IMR-90 (cell line): ENCODE measurements at regions not wholly inside any gene's neighbourhood (a gene's known extent, or its start where the extent isn't known, plus 50 kb on each side); places are given as distances from the start of the nearest gene placed in this dataset.

Experiments used
- ATAC-seq: fragments of 200-7000 bp; cut with Tn5 transposase; 2 replicates; pipeline ENCODE4 v1.9.1; 2020; ENCODE audit warnings: low read depth, mild to moderate bottlenecking, moderate library complexity
- BruUV-seq: library from RNA; stranded (reverse); fragments of 400-500 nt; replicated peaks from 2 replicates; lab custom pipeline; 2021; lab: Mats Ljungman, UMichigan
- CTCF ChIA-PET: fragments of 300-600 bp; formaldehyde crosslinking; extraction: SDS; loops from one replicate; lab custom pipeline; 2021; ENCODE audit warnings: antibody characterized with exemption; lab: Yijun Ruan, JAX
- POLR2A ChIA-PET: fragments of 300-600 bp; sonication (Branson Sonifier 250); formaldehyde crosslinking; loops from one replicate; lab custom pipeline; 2022; ENCODE audit warnings: antibody characterized with exemption; ENCODE audit not compliant: unreplicated experiment; lab: Charles Lee
- DNase-seq: peaks from one replicate; pipeline ENCODE4 v3.0.0; 2013
- H2AFZ ChIP-seq: replicated peaks from 2 replicates; pipeline ENCODE3; 2013; ENCODE audit warnings: low read length, mild to moderate bottlenecking; ENCODE audit not compliant: poor library complexity
- H2AK5ac ChIP-seq: 2 replicates; pipeline ENCODE4 v1.6.1; 2013; ENCODE audit warnings: low read depth, low read length, inconsistent platforms
- H2AK9ac ChIP-seq: replicated peaks from 2 replicates; pipeline ENCODE3; 2013; ENCODE audit warnings: mild to moderate bottlenecking, low read depth, low read length, moderate library complexity; ENCODE audit not compliant: poor library complexity
- H2BK120ac ChIP-seq: 2 replicates; pipeline ENCODE4 v1.6.1; 2013; ENCODE audit warnings: low read depth, low read length, inconsistent platforms
- H2BK15ac ChIP-seq: 3 replicates; pipeline ENCODE4 v1.6.1; 2013; ENCODE audit warnings: low read depth, low read length, inconsistent platforms
- H2BK20ac ChIP-seq: 2 replicates; pipeline ENCODE4 v1.6.1; 2013; ENCODE audit warnings: low read depth, mild to moderate bottlenecking, inconsistent platforms, low read length, moderate library complexity
- H2BK5ac ChIP-seq: 2 replicates; pipeline ENCODE4 v1.6.1; 2013; ENCODE audit warnings: mild to moderate bottlenecking, low read depth, low read length, inconsistent platforms; ENCODE audit not compliant: poor library complexity, severe bottlenecking
- H3K14ac ChIP-seq: replicated peaks from 2 replicates; pipeline ENCODE4 v1.6.1; 2013; ENCODE audit warnings: low read depth, low read length, inconsistent platforms
- H3K18ac ChIP-seq: 2 replicates; pipeline ENCODE4 v1.6.1; 2013; ENCODE audit warnings: low read depth, low read length, control low read depth
- H3K23ac ChIP-seq: 2 replicates; pipeline ENCODE4 v1.6.1; 2013; ENCODE audit warnings: low read depth, low read length, inconsistent platforms
- H3K27ac ChIP-seq: 2 replicates; pipeline ENCODE4 v1.5.1; 2013; ENCODE audit warnings: mild to moderate bottlenecking, control low read depth, low read length; ENCODE audit not compliant: insufficient read depth
- H3K27me3 ChIP-seq: 2 replicates; pipeline ENCODE4 v1.6.1; 2013; ENCODE audit warnings: low read length; ENCODE audit not compliant: control insufficient read depth, insufficient read depth
- H3K36me3 ChIP-seq: 2 replicates; pipeline ENCODE4 v1.6.1; 2013; ENCODE audit warnings: low read length, mixed read lengths; ENCODE audit not compliant: control insufficient read depth, insufficient read depth
- H3K4ac ChIP-seq: 2 replicates; pipeline ENCODE4 v1.6.1; 2013; ENCODE audit warnings: low read depth, low read length, inconsistent platforms
- H3K4me1 ChIP-seq: 2 replicates; pipeline ENCODE4 v1.6.1; 2013; ENCODE audit warnings: low read length, mixed read lengths; ENCODE audit not compliant: control insufficient read depth, insufficient read depth
- H3K4me2 ChIP-seq: 2 replicates; pipeline ENCODE4 v1.6.1; 2013; ENCODE audit warnings: low read depth, mild to moderate bottlenecking, control low read depth, low read length, moderate library complexity
- H3K4me3 ChIP-seq: 2 replicates; pipeline ENCODE4 v1.5.1; 2013; ENCODE audit warnings: low read depth, mild to moderate bottlenecking, control low read depth, low read length, moderate library complexity; ENCODE audit not compliant: insufficient read depth
- H3K56ac ChIP-seq: 2 replicates; pipeline ENCODE4 v1.6.1; 2013; ENCODE audit warnings: low read length, inconsistent platforms; ENCODE audit not compliant: insufficient read depth; ENCODE audit errors: extremely low read depth
- H3K79me1 ChIP-seq, 2 experiments: 2 replicates each; pipeline ENCODE4 v1.6.1; 2013; ENCODE audit warnings: low read length in 2 of 2, inconsistent platforms in 1 of 2, low read depth in 1 of 2
- H3K9ac ChIP-seq: 2 replicates; pipeline ENCODE4 v1.6.1; 2013; ENCODE audit warnings: low read depth, low read length, control low read depth
- H3K9me1 ChIP-seq: 2 replicates; pipeline ENCODE4 v1.6.1; 2013; ENCODE audit warnings: low read length, inconsistent platforms; ENCODE audit not compliant: insufficient read depth
- H3K9me3 ChIP-seq: 2 replicates; pipeline ENCODE4 v1.6.1; 2013; ENCODE audit warnings: low read length; ENCODE audit not compliant: control insufficient read depth, insufficient read depth
- H4K20me1 ChIP-seq: 2 replicates; pipeline ENCODE4 v1.6.1; 2013; ENCODE audit warnings: low read length, inconsistent platforms; ENCODE audit not compliant: insufficient read depth
- H4K5ac ChIP-seq: 2 replicates; pipeline ENCODE4 v1.6.1; 2013; ENCODE audit warnings: mild to moderate bottlenecking, low read depth, low read length, control low read depth
- H4K8ac ChIP-seq, 2 experiments: 2 replicates each; pipeline ENCODE4 v1.6.1; 2013; ENCODE audit warnings: low read depth in 2 of 2, low read length in 2 of 2, control low read depth in 1 of 2, inconsistent platforms in 1 of 2
- H4K91ac ChIP-seq: 2 replicates; pipeline ENCODE4 v1.6.1; 2013; ENCODE audit warnings: low read depth, low read length, inconsistent platforms; ENCODE audit not compliant: insufficient read depth
- BHLHE40 ChIP-seq: fragments of 150-350 bp; IDR thresholded peaks from 2 replicates; pipeline ENCODE4 v1.6.1; 2016; ENCODE audit warnings: mild to moderate bottlenecking, low read depth, low read length
- CEBPB ChIP-seq: IDR thresholded peaks from 2 replicates; pipeline ENCODE4 v1.6.1; 2012; ENCODE audit warnings: low read depth, low read length, improper control_type of control experiment
- CHD1 ChIP-seq: IDR thresholded peaks from 2 replicates; pipeline ENCODE4 v1.6.1; 2012; ENCODE audit warnings: low read depth, low read length, improper control_type of control experiment
- CTCF ChIP-seq: conservative IDR thresholded peaks from 2 replicates; pipeline ENCODE4 v1.5.1; 2012; ENCODE audit warnings: mild to moderate bottlenecking, low read depth, low read length, improper control_type of control experiment
- ELK1 ChIP-seq: fragments of 150-350 bp; IDR thresholded peaks from 2 replicates; pipeline ENCODE4 v1.6.1; 2016; ENCODE audit warnings: low read depth, mild to moderate bottlenecking, low read length, moderate library complexity, borderline replicate concordance
- FOS ChIP-seq: fragments of 150-350 bp; IDR thresholded peaks from 2 replicates; pipeline ENCODE4 v1.6.1; 2016; ENCODE audit warnings: low read depth, low read length
- MAZ ChIP-seq: IDR thresholded peaks from 2 replicates; pipeline ENCODE4 v1.6.1; 2012; ENCODE audit warnings: low read depth, mild to moderate bottlenecking, low read length, improper control_type of control experiment, moderate library complexity, borderline replicate concordance
- MXI1 ChIP-seq: IDR thresholded peaks from 2 replicates; pipeline ENCODE4 v1.6.1; 2012; ENCODE audit warnings: low read depth, mild to moderate bottlenecking, low read length, moderate library complexity, borderline replicate concordance
- NFE2L2 ChIP-seq: fragments of 150-350 bp; IDR thresholded peaks from 2 replicates; pipeline ENCODE4 v1.6.1; 2016; ENCODE audit warnings: low read depth, mild to moderate bottlenecking, low read length
- POLR2A ChIP-seq: IDR thresholded peaks from 2 replicates; pipeline ENCODE4 v1.6.1; 2012; ENCODE audit warnings: mild to moderate bottlenecking, low read depth, low read length
- RAD21 ChIP-seq: IDR thresholded peaks from 2 replicates; pipeline ENCODE4 v1.6.1; 2012; ENCODE audit warnings: low read length, improper control_type of control experiment
- RCOR1 ChIP-seq: IDR thresholded peaks from 2 replicates; pipeline ENCODE4 v1.6.1; 2012; ENCODE audit warnings: mild to moderate bottlenecking, low read length, improper control_type of control experiment; ENCODE audit not compliant: insufficient replicate concordance
- WGBS, 2 experiments: methylation state at CpG; one replicate each; pipeline versions ENCODE4 v1.1.5 to v1.1.7; 2013; ENCODE audit warnings: missing lambda C conversion rate in 2 of 2; ENCODE audit not compliant: insufficient read length in 1 of 2; ENCODE audit errors: extremely low coverage in 2 of 2; 5-methylcytosine and 5-hydroxymethylcytosine counted together
- dilution Hi-C: fragments of 300-500 bp; cut with HindIII; formaldehyde crosslinking; loops from one replicate; pipeline ENCODE4 v1.14.3; 2018; ENCODE audit warnings: low sequenced_read_pairs; ENCODE audit not compliant: unreplicated experiment
- in situ Hi-C: fragments of 300-500 bp; cut with MboI; formaldehyde crosslinking; loops from 3 replicates; pipeline ENCODE4 v1.14.3; 2019; ENCODE audit warnings: low sequenced_read_pairs, inconsistent platforms, mixed read lengths
- intact Hi-C: fragments of 100-400 bp; cut with micrococcal nuclease; formaldehyde crosslinking; loops from 2 replicates; pipeline ENCODE4 v1.10.0; 2022

GRCh38 chr16:63185235-63185780 is 1149.1 kb upstream of the CDH8 start:
- no peak overlapping the region for H3K23ac ChIP-seq
- H3K18ac ChIP-seq, result no peak overlapping the region
- no peaks in the 10 kb centered on the region for H3K9me1 ChIP-seq
- no peak overlapping the region for H4K91ac ChIP-seq
- no peak overlapping the region for H2BK15ac ChIP-seq
- H3K14ac ChIP-seq, result no peak overlapping the region
- H3K36me3 ChIP-seq, result no peaks in the 10 kb centered on the region
- H3K4ac ChIP-seq, result no peak overlapping the region
- H3K4me1 ChIP-seq, result no peaks in the 10 kb centered on the region
- no peaks in the 10 kb centered on the region for H4K20me1 ChIP-seq
- no peaks in the 10 kb centered on the region for H3K79me1 ChIP-seq
- H2AK9ac ChIP-seq, result no peak overlapping the region
- no peak overlapping the region for H3K4me2 ChIP-seq
- intact Hi-C loops, result no loop called here
- H3K9me3 ChIP-seq, result peaks cover 2% of the 10 kb centered on the region; the same call in 1 of the 2 replicates
- H3K27ac ChIP-seq, result no peak overlapping the region
- no peak overlapping the region for H2BK120ac ChIP-seq
- in situ Hi-C loops, result no loop called here
- H3K4me3 ChIP-seq, result no peak overlapping the region
- H4K5ac ChIP-seq, result no peak overlapping the region
- DNase-seq, result no peak
- no peak for TF ChIP-seq CEBPB
- TF ChIP-seq MAZ, result no peak
- no peak for TF ChIP-seq RCOR1
- no peak for TF ChIP-seq FOS
- TF ChIP-seq CHD1, result no peak
- no peak for TF ChIP-seq NFE2L2
- no peak for TF ChIP-seq ELK1
- no peak for TF ChIP-seq RAD21
- TF ChIP-seq POLR2A, result no peak
- TF ChIP-seq BHLHE40, result no peak
- no peak for TF ChIP-seq MXI1
- no peak for TF ChIP-seq CTCF
- no peak overlapping the region for H3K9ac ChIP-seq
- ATAC-seq, result no peak
- dilution Hi-C loops, result no loop called here
- no peak overlapping the region for H2AK5ac ChIP-seq
- H3K27me3 ChIP-seq, result no peaks in the 10 kb centered on the region
- no peak overlapping the region for H4K8ac ChIP-seq
- no peak overlapping the region for H2BK20ac ChIP-seq
- CTCF ChIA-PET, result no interaction called here
- POLR2A ChIA-PET, result no interaction called here
- H2BK5ac ChIP-seq, result no peak overlapping the region
- 0% methylated on average over 1 of the region's 4 CpGs; no CpG with 5 or more reads in 1 of the 2 experiments for WGBS, 2 experiments
- no peak overlapping the region for H2AFZ ChIP-seq
- H3K56ac ChIP-seq, result no peak overlapping the region
- no TSS peak for BruUV-seq
